ENCODE measurements at regions not wholly inside any gene's neighbourhood (a gene's known extent, or its start where the extent isn't known, plus 50 kb on each side); places are given as distances from the start of the nearest gene placed in this dataset.

GRCh38 chr10:91009121-91009520 lies 88.2 kb upstream of the ANKRD1 start:
- no peak for TF ChIP-seq EZH2 (IDR thresholded peaks at IDR 0.05; ENCODE audit: low read length, unreplicated experiment)
- no peak for TF ChIP-seq CTCF (conservative IDR thresholded peaks at IDR 0.05; ENCODE audit: low read depth, low read length)
- TF ChIP-seq EZH2phosphoT487 (IDR thresholded peaks at IDR 0.05; ENCODE audit: borderline replicate concordance, low read length): no peak

Measured in PC-3 (cell line).